ENCODE measurements at regions not wholly inside any gene's neighbourhood (a gene's known extent, or its start where the extent isn't known, plus 50 kb on each side); places are given as distances from the start of the nearest gene placed in this dataset.

DNA sequence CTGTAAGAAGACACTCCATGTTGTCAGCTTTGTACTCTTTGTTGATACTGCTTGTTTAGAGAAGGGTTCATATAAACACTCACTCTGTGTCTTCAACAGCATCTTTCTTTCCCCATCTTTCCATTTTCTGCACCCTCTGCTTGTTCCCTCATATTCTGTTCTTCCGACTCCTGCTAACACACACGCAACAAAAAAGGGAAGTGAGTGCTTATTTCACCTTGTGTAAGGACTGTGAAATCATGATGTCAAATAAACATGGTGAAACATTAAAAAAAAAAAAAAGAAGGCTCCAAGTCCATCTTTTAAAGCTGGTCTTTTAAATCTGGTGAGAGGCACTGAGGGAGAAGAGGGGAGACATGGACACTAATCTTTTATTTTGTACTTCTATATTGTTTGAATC, 145.4 kb downstream of the RPAP3 start:
- no peaks in the 10 kb centered on the region for H3K79me2 ChIP-seq (ENCODE audit: control insufficient read depth, insufficient read depth, low read length, unreplicated experiment)
- no peak overlapping the region for H3K4me3 ChIP-seq (ENCODE audit: low read depth, low read length)
- peaks cover 32% of the 10 kb centered on the region for H3K27me3 ChIP-seq (ENCODE audit: insufficient read depth, low read length)
- H3K4me1 ChIP-seq (ENCODE audit: control insufficient read depth, insufficient read depth, low read length, unreplicated experiment): no peaks in the 10 kb centered on the region
- H3K36me3 ChIP-seq (ENCODE audit: insufficient read depth, low read length): no peaks in the 10 kb centered on the region
- no peak overlapping the region for H2AFZ ChIP-seq (ENCODE audit: low read length, unreplicated experiment)
- H3K27ac ChIP-seq (ENCODE audit: low read depth, low read length): no peak overlapping the region

DNA sequence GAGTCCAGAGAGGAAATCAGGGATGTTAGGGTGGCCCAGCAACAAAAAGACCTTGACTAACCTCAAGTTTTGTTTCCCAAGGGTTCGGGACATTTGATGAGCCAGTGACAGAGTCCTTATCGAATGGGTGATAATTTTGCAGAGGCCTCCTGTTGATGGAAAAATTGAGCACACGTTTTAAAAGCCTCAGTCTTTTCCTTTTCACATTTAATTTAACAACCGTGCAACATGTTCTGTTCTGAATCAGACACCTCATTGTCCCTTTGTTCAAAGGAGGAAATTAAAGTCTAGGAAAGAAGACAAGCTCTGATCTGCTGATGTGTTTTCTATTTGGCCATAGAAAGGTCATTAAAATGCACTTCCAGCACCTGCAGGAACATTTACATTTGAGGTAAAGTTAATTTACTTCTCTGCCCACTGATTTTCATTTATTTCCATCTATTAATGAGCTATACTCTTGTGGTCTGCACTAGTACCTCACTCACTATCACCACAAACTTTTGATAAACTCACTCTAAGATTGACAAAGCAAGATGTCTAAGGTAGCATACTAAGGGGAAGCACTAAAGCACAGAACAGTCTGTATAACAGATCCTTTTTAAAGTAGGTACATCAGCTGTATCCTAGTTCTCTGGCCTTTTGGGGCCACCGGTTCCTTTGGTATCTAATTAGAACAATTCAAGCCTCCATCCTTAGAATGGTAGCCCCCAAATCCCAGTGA, 147.0 kb downstream of the RPAP3 start:
- Histone ChIP-seq H3K79me2 (ENCODE audit: control insufficient read depth, insufficient read depth, low read length, unreplicated experiment) (no peaks in the 10 kb centered on the region), H3K4me1 (ENCODE audit: control insufficient read depth, insufficient read depth, low read length, unreplicated experiment) (no peaks in the 10 kb centered on the region), H3K27ac (ENCODE audit: low read depth, low read length) (no peak overlapping the region), H2AFZ (ENCODE audit: low read length, unreplicated experiment) (no peak overlapping the region), H3K4me3 (ENCODE audit: low read depth, low read length) (no peak overlapping the region), H3K27me3 (ENCODE audit: insufficient read depth, low read length) (peaks cover 34% of the 10 kb centered on the region), H3K36me3 (ENCODE audit: insufficient read depth, low read length) (no peaks in the 10 kb centered on the region)

DNA sequence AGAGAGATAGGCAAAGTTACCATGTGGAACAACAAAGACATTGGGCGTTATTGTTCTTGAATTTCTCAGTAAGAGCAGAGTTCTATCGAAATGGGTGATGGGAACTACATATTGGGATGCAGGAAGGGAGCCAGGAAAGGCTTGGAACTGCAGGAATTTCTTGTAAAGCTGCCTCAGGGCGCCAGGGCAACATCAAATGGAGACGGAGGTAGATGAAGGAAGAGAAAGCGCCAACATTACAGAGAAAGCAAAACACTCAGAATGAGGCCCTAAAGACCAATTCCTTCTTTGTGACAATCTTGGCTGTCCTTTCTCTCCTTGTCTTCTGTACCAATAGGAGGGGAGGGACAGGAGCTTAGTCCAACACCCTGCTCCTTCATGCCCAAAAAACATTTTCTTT, 148.4 kb downstream of the RPAP3 start:
- H2AFZ ChIP-seq (ENCODE audit: low read length, unreplicated experiment): no peak overlapping the region
- peaks cover 42% of the 10 kb centered on the region for H3K27me3 ChIP-seq (ENCODE audit: insufficient read depth, low read length)
- no peaks in the 10 kb centered on the region for H3K4me1 ChIP-seq (ENCODE audit: control insufficient read depth, insufficient read depth, low read length, unreplicated experiment)
- H3K27ac ChIP-seq (ENCODE audit: low read depth, low read length): no peak overlapping the region
- H3K4me3 ChIP-seq (ENCODE audit: low read depth, low read length): no peak overlapping the region
- no peaks in the 10 kb centered on the region for H3K79me2 ChIP-seq (ENCODE audit: control insufficient read depth, insufficient read depth, low read length, unreplicated experiment)
- H3K36me3 ChIP-seq (ENCODE audit: insufficient read depth, low read length): no peaks in the 10 kb centered on the region

DNA sequence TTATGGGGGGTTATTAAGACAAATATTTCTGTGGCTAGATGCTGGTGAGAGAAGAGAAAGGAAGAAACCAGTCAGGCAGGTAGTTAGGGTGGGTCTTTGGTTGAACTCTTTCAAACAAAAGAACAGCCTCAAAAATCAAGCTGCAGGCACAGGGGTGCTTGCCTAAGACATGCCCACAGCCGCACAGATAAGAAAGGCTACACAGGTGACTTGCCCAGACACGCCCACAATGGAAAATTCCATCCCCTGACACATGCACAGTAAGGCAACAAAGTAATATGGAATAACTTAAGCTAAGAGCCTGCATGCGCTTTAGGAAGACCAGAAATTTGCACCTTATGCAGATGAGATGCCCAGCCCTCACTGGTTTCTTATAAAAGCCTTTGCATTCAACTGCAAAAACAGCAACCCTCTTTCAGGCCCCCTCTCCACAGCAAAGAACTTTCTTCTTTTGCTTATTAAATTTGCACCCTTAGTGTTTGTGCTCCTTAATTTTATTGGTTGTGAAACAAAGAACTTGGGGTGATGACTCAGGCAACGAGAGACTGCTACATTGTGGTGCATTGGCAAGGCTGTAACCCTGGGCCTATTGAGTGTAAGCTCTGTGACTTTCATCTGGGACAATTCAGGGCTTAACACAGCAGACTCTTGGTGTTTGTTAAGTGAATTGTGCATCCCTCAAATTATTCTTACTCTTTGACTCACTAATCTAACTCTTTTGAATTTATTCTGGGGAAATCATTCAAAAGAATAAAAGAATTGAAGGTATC, 149.4 kb downstream of the RPAP3 start:
- Histone ChIP-seq H3K27ac (ENCODE audit: low read depth, low read length) (no peak overlapping the region), H3K4me1 (ENCODE audit: control insufficient read depth, insufficient read depth, low read length, unreplicated experiment) (no peaks in the 10 kb centered on the region), H3K4me3 (ENCODE audit: low read depth, low read length) (no peak overlapping the region), H3K36me3 (ENCODE audit: insufficient read depth, low read length) (no peaks in the 10 kb centered on the region), H3K27me3 (ENCODE audit: insufficient read depth, low read length) (peaks cover 40% of the 10 kb centered on the region), H3K79me2 (ENCODE audit: control insufficient read depth, insufficient read depth, low read length, unreplicated experiment) (no peaks in the 10 kb centered on the region), H2AFZ (ENCODE audit: low read length, unreplicated experiment) (no peak overlapping the region)

DNA sequence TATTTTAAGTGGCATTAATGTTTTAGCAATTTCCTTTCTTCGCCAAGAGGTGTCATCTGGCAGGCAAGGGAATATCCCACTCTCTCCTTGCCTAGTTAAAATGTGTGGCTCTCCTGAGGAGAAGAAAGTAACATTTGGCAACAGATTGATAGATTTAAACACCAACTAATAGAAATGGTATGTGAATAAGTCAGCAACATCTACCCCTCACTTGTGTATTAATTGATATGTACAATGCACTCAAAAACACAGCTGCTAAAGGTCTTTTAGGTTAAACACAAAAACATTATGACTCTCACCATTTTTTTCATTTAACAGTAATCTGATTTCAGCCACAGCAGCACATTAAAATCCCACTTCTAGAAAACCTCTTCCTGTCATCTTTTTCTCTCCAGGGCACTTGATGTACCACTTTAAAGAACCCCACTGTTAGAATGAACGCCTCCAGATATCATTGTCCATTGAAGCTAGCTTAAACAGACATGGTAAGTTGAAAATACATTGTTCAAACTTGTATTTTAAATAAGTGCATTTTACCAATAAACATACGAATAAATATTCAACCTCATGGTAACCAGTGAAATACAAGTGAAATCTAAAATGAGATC, 151.7 kb downstream of the RPAP3 start:
- Histone ChIP-seq H3K79me2 (ENCODE audit: control insufficient read depth, insufficient read depth, low read length, unreplicated experiment) (no peaks in the 10 kb centered on the region), H2AFZ (ENCODE audit: low read length, unreplicated experiment) (no peak overlapping the region)

DNA sequence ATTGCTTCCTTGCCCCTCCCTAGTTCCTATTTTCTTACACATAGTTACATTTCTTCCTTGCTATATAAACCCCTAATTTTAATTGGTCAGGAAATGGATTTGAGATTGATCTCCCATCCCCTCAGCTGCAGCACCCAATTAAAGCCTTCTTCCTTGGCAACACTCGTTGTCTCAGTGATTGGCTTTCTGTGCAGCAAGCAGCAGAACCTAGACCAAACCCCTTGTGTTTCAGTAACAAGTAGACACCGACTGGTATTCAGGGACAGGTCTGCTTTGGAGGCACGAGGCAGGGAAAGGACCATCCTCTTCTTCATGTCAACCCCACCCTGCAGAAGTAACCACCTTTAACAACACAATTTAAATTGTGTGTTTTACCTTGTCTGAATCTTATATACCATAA, 152.6 kb downstream of the RPAP3 start:
- Histone ChIP-seq H3K36me3 (ENCODE audit: insufficient read depth, low read length) (no peaks in the 10 kb centered on the region), H3K27me3 (ENCODE audit: insufficient read depth, low read length) (peaks cover 23% of the 10 kb centered on the region), H3K79me2 (ENCODE audit: control insufficient read depth, insufficient read depth, low read length, unreplicated experiment) (no peaks in the 10 kb centered on the region), H3K4me1 (ENCODE audit: control insufficient read depth, insufficient read depth, low read length, unreplicated experiment) (no peaks in the 10 kb centered on the region), H3K27ac (ENCODE audit: low read depth, low read length) (no peak overlapping the region), H3K4me3 (ENCODE audit: low read depth, low read length) (no peak overlapping the region), H2AFZ (ENCODE audit: low read length, unreplicated experiment) (no peak overlapping the region)

More for the DNA sequence above, 151.7 kb downstream of the RPAP3 start:
- no peaks in the 10 kb centered on the region for H3K36me3 ChIP-seq (ENCODE audit: insufficient read depth, low read length)
- no peak overlapping the region for H3K4me3 ChIP-seq (ENCODE audit: low read depth, low read length)
- H3K27me3 ChIP-seq (ENCODE audit: insufficient read depth, low read length): peaks cover 31% of the 10 kb centered on the region
- H3K27ac ChIP-seq (ENCODE audit: low read depth, low read length): no peak overlapping the region
- H3K4me1 ChIP-seq (ENCODE audit: control insufficient read depth, insufficient read depth, low read length, unreplicated experiment): no peaks in the 10 kb centered on the region

DNA sequence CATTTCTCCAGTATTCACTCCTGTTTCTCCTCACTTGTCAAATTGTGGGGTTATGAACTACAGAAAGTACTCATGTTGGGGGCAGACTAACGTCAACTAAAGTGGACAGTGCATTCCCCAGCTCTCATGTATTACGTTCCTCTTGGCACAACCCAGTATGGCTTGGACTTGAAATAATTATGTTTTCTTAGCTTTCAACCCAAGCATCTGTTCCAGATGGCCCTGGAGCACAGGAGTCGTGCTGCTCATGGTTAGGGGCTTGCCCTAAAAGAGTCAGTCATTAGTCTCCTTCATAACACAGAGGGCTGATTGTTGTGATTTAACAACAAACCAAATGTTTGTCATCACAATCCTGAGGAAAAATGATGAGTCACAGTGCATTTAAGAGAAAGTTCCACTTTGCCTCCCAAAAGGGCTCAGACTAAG, 154.4 kb downstream of the RPAP3 start:
- H2AFZ ChIP-seq (ENCODE audit: low read length, unreplicated experiment): no peak overlapping the region
- H3K4me1 ChIP-seq (ENCODE audit: control insufficient read depth, insufficient read depth, low read length, unreplicated experiment): no peaks in the 10 kb centered on the region
- no peaks in the 10 kb centered on the region for H3K79me2 ChIP-seq (ENCODE audit: control insufficient read depth, insufficient read depth, low read length, unreplicated experiment)
- no peaks in the 10 kb centered on the region for H3K36me3 ChIP-seq (ENCODE audit: insufficient read depth, low read length)
- no peak overlapping the region for H3K4me3 ChIP-seq (ENCODE audit: low read depth, low read length)
- peaks cover 10% of the 10 kb centered on the region; the same call in 1 of the 2 replicates for H3K27me3 ChIP-seq (ENCODE audit: insufficient read depth, low read length)
- H3K27ac ChIP-seq (ENCODE audit: low read depth, low read length): no peak overlapping the region

DNA sequence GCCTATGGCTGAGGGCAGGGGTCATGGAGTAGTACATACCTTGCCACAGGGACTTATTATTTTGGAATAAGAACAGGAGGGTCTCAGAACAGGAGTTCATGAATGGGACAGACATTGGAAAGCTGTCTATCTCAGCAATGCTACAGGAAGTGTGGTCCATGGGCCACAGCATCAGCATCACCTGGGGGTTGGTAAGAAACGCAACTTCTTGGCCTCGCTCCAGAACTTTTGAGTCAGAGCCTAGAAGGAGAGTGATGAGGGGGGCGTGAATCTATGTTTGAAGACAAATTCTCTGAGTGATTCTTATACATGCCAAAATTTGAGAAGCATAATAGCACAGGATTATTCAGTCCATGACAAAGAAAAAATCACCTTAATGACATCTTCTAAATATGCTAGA, 156.6 kb downstream of the RPAP3 start:
- Histone ChIP-seq H2AFZ (ENCODE audit: low read length, unreplicated experiment) (no peak overlapping the region), H3K27ac (ENCODE audit: low read depth, low read length) (no peak overlapping the region), H3K4me3 (ENCODE audit: low read depth, low read length) (no peak overlapping the region), H3K36me3 (ENCODE audit: insufficient read depth, low read length) (no peaks in the 10 kb centered on the region), H3K4me1 (ENCODE audit: control insufficient read depth, insufficient read depth, low read length, unreplicated experiment) (no peaks in the 10 kb centered on the region), H3K79me2 (ENCODE audit: control insufficient read depth, insufficient read depth, low read length, unreplicated experiment) (no peaks in the 10 kb centered on the region), H3K27me3 (ENCODE audit: insufficient read depth, low read length) (peaks cover 12% of the 10 kb centered on the region; the same call in 1 of the 2 replicates)

DNA sequence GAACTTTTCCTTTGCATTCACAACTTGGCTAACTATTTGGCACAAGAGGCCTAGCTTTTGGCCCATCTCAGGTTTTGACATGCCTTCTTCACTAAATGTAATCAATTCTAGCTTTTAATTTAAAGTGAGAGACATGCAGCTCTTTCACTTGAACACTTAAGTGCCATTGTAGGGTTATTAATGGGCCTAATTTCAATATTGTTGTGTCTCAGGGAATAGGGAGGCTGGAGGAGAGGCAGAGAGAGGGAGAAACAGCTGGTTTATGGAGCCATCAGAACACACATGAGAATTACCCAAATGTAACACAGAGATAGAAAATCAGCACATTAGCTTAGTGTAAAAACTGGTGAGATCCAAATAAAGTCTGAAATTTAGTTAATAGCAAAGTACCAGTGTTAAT, 157.4 kb downstream of the RPAP3 start:
- peaks cover 13% of the 10 kb centered on the region; the same call in 1 of the 2 replicates for H3K27me3 ChIP-seq (ENCODE audit: insufficient read depth, low read length)
- H3K79me2 ChIP-seq (ENCODE audit: control insufficient read depth, insufficient read depth, low read length, unreplicated experiment): no peaks in the 10 kb centered on the region
- H3K36me3 ChIP-seq (ENCODE audit: insufficient read depth, low read length): no peaks in the 10 kb centered on the region
- H3K4me1 ChIP-seq (ENCODE audit: control insufficient read depth, insufficient read depth, low read length, unreplicated experiment): no peaks in the 10 kb centered on the region
- no peak overlapping the region for H2AFZ ChIP-seq (ENCODE audit: low read length, unreplicated experiment)
- no peak overlapping the region for H3K4me3 ChIP-seq (ENCODE audit: low read depth, low read length)
- no peak overlapping the region for H3K27ac ChIP-seq (ENCODE audit: low read depth, low read length)

- H3K4me1 ChIP-seq (ENCODE audit: control insufficient read depth, insufficient read depth, low read length, unreplicated experiment): no peaks in the 10 kb centered on the region
Observed at GRCh38 chr12:47547077-47547476, 158.8 kb downstream of the RPAP3 start.

More at GRCh38 chr12:47547077-47547476, 158.8 kb downstream of the RPAP3 start:
- H3K4me3 ChIP-seq (ENCODE audit: low read depth, low read length): no peak overlapping the region
- H2AFZ ChIP-seq (ENCODE audit: low read length, unreplicated experiment): no peak overlapping the region
- H3K79me2 ChIP-seq (ENCODE audit: control insufficient read depth, insufficient read depth, low read length, unreplicated experiment): no peaks in the 10 kb centered on the region
- peaks cover 23% of the 10 kb centered on the region for H3K27me3 ChIP-seq (ENCODE audit: insufficient read depth, low read length)
- H3K27ac ChIP-seq (ENCODE audit: low read depth, low read length): no peak overlapping the region
- no peaks in the 10 kb centered on the region for H3K36me3 ChIP-seq (ENCODE audit: insufficient read depth, low read length)
